Thyroid gland (tissue), 4 donors: ENCODE measurements at regions not wholly inside any gene's neighbourhood (a gene's known extent, or its start where the extent isn't known, plus 50 kb on each side); places are given as distances from the start of the nearest gene placed in this dataset.

Source experiments
- POLR2A ChIP-seq, 2 donors: fragments of 450-650 bp; IDR thresholded peaks; one replicate each; pipeline ENCODE4 v1.6.1; 2017; ENCODE audit warnings: antibody characterized with exemption in 2 of 2, mild to moderate bottlenecking in 2 of 2, moderate library complexity in 1 of 2
- TF ChIP-seq, protein P1 (sequence below), 6 experiments: fragments of 200-600 bp in 3 of 6; fragments of 450-650 bp in 3 of 6; sonication (generic) in 3 of 6; IDR thresholded peaks; one replicate each; pipeline ENCODE4 v1.5.1; 2016 to 2019; ENCODE audit warnings: antibody characterized with exemption in 6 of 6, mild to moderate bottlenecking in 2 of 6, inconsistent platforms in 1 of 6, moderate library complexity in 1 of 6

- TF ChIP-seq, protein P1, sequence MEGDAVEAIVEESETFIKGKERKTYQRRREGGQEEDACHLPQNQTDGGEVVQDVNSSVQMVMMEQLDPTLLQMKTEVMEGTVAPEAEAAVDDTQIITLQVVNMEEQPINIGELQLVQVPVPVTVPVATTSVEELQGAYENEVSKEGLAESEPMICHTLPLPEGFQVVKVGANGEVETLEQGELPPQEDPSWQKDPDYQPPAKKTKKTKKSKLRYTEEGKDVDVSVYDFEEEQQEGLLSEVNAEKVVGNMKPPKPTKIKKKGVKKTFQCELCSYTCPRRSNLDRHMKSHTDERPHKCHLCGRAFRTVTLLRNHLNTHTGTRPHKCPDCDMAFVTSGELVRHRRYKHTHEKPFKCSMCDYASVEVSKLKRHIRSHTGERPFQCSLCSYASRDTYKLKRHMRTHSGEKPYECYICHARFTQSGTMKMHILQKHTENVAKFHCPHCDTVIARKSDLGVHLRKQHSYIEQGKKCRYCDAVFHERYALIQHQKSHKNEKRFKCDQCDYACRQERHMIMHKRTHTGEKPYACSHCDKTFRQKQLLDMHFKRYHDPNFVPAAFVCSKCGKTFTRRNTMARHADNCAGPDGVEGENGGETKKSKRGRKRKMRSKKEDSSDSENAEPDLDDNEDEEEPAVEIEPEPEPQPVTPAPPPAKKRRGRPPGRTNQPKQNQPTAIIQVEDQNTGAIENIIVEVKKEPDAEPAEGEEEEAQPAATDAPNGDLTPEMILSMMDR (IDR thresholded peaks at IDR 0.05): no peak
- TF ChIP-seq POLR2A (IDR thresholded peaks at IDR 0.05): no peak
Measured at GRCh38 chr4:19993242-19993641, 258.5 kb upstream of the SLIT2 start.
